HG03175 (cell line): ENCODE measurements at regions not wholly inside any gene's neighbourhood (a gene's known extent, or its start where the extent isn't known, plus 50 kb on each side); places are given as distances from the start of the nearest gene placed in this dataset.

Source experiments
- ATAC-seq: cut with Tn5 transposase; IDR thresholded peaks from one replicate; pipeline ENCODE4 v1.9.1; 2021; ENCODE audit warnings: mild to moderate bottlenecking, moderate library complexity; ENCODE audit not compliant: unreplicated experiment

DNA sequence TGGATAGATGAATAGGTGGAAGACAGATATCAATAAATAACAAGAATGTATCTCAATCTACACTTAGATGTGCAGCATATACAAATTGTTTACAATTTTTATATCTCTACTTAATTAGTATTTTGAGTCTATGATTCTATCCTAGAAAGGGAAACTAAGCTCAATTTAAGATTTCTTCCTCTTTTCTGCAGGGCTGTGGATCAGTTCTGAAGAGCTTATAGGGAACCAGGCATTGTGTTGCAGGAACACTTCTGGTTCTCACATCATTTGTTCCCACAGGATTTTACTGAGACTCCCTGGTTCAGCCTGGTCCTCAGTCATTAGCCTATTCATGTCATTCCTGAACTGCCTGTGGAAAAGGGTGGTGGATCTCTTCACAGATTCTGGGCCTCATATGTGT, 105.8 kb downstream of the TNFSF18 start:
- no peak for ATAC-seq

DNA sequence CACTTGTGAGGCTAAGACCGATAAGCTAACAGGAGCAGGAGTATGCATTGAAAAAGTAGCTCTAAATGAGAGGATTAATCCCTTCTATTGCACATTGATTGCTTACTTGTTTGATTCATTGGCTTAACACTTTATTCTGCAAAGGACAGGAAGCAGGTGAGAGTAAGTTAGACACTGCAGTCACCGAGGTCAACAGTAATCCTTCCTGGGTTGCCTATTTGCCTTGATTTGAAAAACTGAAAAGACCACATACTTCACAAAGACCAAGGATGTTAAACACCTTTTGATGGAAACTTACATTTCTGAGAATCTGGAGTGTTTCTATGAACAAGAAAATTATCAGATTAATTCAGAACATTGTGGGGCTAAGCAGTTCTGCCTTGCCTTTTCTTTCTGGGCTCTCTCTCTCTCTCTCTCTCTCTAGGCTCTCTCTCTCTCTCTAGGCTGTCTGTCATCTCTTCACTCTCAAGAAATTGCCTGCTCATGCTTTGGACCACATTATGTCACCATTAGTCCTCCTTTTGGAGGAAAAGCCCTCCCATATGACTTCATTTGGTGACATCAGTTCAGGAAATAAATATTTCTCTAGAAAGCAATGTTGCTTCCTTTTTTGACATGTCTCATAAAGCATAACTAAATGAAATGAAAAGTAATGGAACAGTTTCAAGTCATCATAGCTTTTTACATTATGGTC, 103.8 kb downstream of the TNFSF18 start:
- ATAC-seq: no peak

DNA sequence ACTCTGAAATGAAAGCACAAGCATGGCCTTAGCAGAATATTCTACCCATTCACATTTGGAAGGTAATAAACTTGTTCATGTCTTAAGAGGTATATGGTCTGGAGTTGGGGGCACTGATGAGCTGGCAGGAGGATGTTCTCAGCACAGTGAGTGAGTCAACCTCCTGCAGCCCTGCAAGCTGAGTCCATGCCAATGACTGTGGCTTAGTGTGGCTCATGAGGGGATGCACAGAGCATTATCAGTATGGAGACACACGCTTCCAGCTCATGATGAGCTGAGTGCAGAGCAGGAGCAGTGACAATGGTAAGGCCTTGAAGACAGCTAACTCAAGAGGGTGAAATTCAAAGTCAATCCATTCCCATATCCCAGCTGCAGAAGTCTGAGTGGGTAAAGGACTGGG, 102.3 kb downstream of the TNFSF18 start:
- ATAC-seq: no peak

DNA sequence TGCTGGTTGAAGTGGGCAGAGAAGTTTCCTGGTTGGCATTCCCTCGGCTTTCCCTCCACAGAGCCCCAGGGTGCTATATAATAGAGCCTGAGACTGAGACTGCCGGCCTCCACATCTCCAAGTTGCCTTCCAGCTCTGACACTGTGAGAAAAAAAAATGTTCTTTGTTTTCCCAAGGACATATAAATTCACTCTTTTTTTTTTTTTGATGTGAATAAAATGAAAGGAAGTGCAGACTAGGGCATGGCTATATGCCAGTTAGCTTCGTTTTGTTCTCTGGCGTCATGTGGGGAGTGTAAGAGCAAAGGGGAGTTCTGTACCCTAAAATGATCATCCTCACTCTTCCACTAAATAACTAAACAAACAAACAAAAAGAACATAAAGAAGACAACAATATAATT, 101.6 kb downstream of the TNFSF18 start:
- ATAC-seq: no peak

DNA sequence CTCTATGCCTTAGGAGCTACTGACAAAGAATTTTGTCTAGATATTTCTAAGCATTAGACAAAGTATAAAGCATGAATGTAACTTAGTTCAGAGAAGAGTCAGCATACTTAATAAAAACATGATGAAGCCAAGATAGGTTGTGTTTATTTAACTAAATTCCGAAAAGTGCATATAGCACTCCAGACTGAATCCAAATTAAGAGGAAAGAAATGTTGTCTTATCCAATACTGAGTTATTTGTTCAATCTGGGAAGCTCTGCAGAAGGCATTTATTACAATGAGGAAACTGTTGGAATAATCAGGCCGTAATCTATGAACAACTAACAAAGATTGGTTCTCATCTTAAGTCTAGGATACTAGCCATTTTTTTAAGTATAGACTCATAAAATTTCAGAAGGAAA, 100.2 kb downstream of the TNFSF18 start:
- no peak for ATAC-seq

DNA sequence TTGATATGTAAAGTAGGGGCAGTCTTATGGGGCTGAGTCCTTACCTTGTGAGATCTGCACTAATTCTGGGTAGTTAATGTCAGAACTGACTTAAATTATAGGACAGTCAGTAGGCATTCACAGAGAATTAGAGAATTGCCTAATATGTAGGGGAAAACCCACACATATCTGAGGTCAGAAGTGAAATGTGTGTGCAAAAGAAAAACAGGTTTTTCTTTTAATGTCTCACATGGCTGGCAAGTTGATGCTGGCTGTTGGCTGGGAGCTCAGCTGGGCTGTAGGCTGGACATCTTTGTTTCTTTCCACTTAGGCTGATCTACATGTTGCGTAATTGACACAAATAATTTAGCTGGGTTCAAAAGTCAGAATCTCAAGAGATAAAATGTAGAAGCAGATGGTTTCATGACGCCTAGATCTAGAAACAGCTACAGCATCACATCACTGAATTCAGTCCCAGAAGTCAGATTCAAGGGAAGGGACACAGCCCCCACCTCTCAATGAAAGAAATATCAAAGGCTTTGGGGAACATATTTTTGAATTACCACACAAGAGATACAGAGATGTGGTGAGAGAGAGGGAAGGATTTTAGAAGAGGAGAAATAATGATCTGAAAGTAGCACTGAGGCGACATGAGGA, 98.9 kb downstream of the TNFSF18 start:
- ATAC-seq: no peak

DNA sequence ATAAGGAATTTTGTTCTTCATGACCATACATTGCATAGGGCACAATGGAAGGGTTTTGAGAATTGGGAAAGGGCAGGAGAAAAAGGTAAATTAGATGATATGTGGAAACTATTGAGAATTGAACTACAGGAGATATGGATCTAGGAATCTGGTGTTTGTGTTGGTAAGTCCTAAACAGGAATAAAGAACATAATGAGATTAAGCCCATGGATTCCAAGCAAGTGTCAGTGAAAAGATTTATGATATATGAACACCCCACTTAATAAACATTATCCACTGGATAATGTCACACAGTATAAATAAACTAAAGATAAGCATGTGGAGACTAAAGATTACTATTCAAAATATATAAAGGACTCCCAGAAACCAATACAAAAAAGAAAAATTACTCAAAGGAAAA, 98.2 kb downstream of the TNFSF18 start:
- ATAC-seq: no peak

DNA sequence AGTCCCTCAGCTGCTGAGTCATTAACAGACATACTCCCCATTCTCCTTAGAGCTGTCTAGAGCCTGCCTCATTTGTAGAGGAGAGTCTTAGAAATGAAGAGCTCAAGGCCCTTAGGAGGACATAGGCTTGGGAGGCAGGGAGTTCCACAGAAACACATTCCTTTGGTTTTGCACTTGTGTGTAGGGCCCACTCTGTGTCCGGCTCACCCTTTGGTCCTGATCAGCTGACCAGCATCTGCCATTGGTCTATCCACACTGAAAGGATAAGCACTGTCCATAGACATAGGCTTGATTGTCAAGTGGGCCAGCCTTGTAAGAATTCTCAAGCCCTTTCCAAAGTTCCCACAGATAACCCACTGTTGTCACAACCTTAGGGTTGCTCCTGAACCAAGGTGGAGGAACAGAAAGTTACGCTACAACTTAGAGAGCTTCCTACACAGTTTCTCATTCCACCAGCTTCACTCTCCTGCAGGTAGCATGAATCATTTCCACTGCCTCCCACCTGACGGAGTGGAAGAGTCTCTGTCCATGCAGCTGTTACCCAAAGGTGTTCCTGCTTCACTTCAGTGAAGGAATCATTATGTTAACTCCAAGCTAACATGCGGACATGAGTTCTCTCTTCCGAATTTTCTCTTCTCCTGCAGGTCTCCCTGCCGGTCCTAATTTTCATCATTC, 96.1 kb downstream of the TNFSF18 start:
- ATAC-seq: no peak

DNA sequence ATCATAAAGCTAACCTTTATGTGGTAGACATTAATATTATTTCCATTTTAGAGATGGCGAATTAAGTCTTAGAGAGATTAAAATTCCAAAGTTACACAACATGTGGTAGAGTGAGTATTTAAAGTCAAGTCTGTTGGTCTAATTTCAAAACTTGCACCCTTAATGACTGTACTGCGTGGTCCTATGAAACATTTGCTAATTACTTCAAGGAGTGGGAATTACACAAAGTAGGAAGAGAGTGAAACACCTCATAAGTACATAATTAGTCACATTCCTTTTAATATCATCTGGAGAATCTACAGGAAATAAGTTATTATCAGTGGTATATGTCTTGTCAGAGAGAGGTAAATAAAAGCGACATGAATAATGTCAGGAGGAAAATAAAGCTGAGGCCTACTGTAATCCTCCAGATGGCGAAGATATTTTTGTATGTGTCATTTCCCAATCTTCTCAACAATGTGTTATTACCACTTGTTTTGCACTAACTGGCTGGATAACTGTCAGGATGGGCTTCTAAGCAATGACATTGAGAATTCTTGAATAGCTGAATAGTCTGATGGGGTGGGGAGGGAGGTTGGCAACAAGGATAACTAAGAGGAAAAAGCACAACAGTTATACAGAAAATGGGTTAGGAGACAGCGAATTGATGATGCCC, 95.5 kb downstream of the TNFSF18 start:
- ATAC-seq: no peak

DNA sequence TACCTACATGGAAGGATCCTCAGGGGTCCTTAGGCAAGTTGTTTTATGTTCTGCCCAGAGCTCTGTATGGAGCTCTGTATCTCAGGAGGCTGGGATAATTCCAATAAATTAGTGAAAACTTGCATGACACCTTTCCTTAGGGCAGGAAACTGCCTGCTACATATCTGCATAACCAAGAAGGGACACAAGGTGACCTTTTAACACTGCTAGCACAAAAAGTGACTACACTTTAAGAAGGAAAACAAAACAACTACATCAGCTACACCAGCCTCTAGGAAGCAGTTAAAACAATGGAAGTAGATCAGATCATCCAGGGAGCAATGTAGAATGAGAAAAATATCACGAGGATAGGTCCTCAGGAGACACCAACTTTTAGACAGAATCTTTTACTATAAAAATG, 93.9 kb downstream of the TNFSF18 start:
- ATAC-seq: no peak

DNA sequence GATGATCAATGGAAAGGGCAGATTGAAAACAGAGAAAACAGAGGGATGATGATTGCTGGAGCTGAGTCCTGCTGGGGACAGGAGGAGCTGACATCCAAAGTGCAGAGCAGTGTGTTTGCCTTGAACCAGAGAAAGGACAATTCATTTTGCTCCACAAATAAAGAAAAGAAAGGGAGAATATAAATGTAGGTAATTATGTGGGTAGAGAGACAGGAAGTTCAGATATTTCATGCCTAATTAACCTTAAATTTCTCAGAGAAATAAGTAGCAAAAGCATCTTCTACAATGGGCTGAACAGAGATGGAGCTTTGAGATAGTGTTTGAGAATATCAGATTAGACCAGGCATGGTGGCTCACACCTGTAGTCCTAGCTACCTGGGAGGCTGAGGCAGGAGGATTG, 93.2 kb downstream of the TNFSF18 start:
- ATAC-seq: no peak

DNA sequence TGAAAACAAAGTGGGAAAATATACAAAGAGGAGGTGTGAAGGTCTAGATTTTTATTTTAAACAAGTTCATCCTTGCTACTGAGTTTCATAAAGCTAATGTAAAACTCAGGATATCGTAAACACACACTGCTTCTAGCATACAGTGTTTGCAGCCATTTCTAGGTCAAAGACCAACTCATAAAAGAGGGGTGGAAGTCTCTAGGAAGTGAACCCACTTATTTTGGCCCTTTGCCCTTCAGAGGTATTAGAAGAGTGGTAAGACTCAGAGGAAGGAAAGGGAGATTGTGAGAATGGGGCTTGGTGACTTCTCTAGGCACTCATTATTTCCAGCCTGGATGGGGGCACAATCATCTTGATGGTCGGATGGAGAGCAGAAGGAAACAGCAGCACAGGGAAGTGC, 91.2 kb downstream of the TNFSF18 start:
- no peak for ATAC-seq

DNA sequence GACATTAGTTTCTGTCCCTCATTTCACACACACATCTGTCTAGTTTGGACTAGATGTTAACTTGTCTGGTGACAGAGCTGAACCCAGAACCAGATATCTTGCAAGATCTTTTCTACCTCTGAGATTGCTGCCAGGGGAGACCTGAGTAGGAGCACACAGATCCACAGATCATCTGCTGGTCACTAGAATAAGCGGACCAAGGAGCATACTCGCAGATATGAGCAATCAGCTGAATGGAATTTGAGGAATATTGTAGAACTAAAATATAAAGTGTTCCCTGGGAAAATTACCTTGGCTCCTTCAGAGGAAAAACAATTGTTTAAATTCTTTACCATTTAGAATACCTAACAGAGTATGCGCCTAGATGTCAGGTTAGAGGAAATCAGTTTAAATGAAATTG, 90.7 kb downstream of the TNFSF18 start:
- ATAC-seq: no peak

DNA sequence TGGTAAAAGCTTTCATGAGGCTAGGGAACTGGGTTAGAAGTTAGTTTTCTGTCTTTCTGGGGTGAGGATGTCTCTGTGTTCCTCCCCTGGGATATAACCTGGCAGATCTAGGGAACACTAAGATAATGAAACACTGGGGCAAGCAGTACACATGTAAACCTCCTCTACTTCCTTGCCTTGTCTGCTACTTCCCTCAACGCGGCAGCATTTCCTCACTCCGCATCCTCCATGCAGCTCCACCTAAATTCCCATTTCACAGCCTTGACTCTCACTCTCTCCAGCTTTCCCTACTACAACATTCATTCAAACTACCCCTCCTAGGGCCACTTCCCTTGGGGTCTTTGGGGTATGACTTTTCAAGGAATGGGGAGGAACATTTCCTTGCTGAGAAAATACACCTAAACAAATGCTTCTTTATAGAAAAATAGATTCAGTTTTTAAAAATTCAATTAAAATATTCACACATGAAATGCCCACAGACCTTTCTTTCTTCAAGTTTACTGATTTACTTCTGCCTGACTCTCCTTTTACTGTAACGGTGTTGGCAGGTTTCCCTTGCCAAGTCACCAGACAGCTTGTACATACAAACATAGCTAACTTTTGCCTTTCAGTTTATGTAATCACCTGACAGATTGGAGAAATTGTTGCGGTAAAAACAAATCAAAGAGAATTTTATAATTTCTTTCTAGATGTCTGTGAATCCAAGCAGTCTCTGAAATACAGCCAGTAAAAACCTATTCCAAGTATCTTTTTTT, 90.1 kb downstream of the TNFSF18 start:
- ATAC-seq: no peak

DNA sequence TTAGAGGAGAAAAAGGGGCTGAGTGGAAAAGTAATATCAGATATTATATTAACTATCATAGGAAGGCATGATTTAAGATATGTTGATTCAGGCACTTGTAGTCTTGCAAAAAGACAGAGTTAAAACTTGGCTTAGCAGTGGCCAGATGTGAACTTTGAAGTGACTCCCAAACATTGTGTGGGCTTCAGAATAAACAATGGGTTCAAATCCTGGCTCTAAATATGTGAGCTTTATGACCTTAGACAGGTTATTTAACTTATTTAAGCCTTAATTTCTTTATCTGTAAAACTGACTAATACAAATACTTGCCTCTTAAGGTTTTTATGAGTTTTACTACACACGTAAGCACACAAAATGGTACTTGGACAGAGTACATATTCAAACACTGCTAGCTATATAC, 85.9 kb downstream of the TNFSF18 start:
- no peak for ATAC-seq

DNA sequence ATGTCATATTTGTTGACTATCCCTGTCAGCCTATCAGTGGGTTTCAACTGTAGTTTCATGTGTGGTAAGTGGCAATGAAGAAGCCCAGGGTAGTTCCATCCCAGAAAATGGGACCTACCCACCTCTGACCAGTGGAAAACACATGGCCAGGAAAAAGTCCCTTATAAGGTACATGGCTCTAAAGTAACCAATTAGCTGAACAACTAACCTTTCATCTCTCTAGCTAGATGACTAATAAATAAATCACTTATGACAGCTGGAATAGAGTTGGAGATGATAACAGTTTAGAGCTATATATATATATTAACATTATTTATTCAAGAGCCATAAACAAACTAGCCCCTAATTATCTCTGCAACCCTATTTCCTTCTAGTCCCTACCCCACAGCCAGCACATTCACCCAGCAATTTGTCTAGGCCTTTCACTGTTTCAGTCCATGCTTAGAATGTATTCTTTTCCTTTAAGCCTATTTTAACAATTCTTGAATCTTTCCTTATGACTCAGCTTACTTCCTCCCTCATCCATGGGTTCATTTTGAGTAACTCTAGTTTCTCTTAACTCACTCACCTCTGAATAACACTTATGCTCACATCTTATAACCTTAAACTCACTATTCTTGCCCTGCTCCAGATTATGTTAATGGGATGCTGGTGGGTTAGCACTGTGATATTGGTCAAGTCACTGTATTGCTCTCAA, 83.7 kb downstream of the TNFSF18 start:
- no peak for ATAC-seq

DNA sequence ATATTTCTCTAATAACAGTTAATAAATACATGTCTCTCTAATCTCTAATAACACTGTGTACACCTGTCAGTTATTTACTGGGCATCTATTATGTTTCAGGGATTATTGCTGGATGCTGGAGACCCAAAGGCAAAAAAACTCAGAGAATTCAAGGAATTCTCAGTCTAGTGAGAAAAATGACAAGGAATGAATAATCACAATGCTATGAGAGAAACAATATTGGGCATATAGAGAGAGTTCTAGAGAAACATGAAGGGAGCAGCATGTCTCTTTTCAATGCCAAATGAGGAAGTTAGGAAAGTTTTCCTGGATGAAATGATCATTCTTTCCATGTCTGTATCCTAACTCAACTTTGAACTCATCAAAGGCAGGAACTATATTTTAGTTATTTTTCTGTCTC, 82.8 kb downstream of the TNFSF18 start:
- ATAC-seq: no peak

DNA sequence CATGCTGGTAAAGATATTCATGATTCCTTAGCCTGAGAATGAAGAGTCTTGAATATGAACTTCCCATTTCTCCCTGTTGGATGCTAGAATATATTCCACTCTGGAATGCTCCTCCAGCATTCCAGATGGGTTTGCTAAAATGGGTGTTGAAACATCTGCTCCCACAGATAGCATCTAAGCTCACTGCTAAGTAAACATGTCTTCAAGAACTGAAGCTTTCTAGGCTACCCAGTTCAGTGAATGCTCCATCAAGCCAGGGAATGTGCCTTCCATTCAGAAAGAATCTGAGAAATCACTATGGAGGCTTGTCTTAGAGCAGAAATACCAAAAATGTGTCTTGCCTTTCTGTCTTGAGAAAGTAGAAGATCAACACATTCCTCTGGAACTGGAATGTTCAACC, 81.1 kb downstream of the TNFSF18 start:
- no peak for ATAC-seq

DNA sequence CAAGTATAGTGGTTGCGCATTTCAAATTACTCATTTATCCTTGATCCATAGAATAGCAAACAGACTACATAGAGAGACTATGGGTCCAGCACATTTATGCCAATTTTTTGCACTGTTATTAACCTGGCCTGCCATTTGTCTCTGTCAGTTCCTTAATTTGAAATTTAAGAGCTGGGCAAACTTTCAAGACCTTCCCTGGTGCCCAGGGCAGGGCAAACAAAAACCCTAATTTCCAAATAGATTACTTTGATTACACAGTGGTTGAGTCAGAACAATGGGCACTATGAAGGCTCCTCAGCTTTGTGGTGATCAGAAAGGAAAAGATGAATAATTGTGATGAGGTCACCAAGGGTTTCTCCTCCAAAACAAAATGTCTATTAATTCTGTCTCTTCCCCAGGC, 80.6 kb downstream of the TNFSF18 start:
- ATAC-seq: no peak

DNA sequence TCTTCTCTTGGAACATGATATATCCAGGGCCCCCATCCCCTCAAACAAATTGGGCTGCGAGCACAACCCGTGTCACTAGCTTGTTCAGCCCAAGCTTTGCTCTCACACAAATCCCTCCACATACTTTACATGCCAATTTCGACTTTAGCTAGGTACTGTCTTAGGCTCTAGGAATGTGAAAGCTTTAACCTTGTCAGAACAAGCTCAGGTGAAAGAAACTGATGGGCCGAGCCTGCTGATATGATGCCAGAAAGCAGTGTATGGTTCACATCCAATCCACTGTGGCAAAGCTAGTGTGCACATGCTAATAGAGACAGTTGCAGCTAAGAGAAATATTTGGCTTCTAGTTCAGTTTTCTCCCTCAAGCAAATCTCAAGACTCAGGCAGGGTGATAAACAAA, 79.5 kb downstream of the TNFSF18 start:
- ATAC-seq: no peak

DNA sequence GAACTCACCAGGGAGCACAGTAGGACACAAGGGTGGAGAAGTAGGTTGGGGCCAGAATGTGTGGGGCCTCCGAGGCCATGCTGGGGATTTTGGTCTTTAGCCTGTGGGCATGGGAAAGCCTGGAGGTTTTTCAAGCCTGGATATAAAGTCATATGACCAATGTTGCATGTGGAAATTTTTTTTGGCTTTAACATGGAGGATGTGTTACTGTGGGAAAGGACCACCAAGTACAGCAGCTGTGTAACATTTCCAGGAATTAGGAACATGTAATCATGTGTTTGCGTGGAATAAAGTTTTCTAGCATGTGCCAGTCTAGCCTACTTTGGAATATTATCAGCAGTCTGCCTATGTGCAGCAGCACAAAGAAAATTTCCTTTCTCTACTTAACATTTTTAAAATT, 78.5 kb downstream of the TNFSF18 start:
- no peak for ATAC-seq
